Rectal smooth muscle tissue (tissue), 1 donor: ENCODE measurements at regions not wholly inside any gene's neighbourhood (a gene's known extent, or its start where the extent isn't known, plus 50 kb on each side); places are given as distances from the start of the nearest gene placed in this dataset.

ENCODE experiments used
- H3K27ac ChIP-seq: one replicate; pipeline ENCODE4 v1.7.0; 2013; ENCODE audit warnings: low read depth, low read length, inconsistent platforms
- H3K27me3 ChIP-seq: one replicate; pipeline ENCODE4 v1.7.0; 2013; ENCODE audit warnings: low read length; ENCODE audit not compliant: control insufficient read depth, insufficient read depth
- H3K36me3 ChIP-seq: one replicate; pipeline ENCODE4 v1.7.0; 2013; ENCODE audit warnings: low read length; ENCODE audit not compliant: control insufficient read depth, insufficient read depth
- H3K4me1 ChIP-seq: one replicate; pipeline ENCODE4 v1.7.0; 2013; ENCODE audit warnings: low read length; ENCODE audit not compliant: control insufficient read depth, insufficient read depth
- H3K4me3 ChIP-seq: one replicate; pipeline ENCODE4 v1.7.0; 2013; ENCODE audit warnings: low read length
- H3K9ac ChIP-seq: one replicate; pipeline ENCODE4 v1.7.0; 2013; ENCODE audit warnings: low read length

DNA sequence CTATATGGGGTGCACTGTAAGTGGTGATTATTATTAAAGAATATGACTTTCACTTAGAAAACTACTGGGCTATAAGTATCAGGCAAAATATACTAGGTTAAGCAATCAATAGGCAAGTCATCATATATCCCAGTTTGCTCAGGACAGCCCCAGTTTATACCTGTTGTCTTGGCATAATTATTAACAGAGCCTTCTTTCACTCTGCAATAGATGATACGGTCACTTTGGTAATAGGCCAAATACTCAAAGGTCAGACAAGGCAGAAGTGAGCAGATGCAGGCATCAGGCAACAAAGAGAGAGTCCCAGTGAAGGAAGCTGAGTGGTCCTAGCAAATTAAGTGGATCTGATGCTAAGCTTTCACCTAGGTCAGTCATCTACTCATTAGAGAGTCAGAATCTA is 599.9 kb downstream of the LMO4 start:
- Histone ChIP-seq H3K4me1 (no peaks in the 10 kb centered on the region), H3K9ac (no peak overlapping the region), H3K4me3 (no peak overlapping the region), H3K27ac (no peak overlapping the region), H3K27me3 (no peaks in the 10 kb centered on the region), H3K36me3 (no peaks in the 10 kb centered on the region)

DNA sequence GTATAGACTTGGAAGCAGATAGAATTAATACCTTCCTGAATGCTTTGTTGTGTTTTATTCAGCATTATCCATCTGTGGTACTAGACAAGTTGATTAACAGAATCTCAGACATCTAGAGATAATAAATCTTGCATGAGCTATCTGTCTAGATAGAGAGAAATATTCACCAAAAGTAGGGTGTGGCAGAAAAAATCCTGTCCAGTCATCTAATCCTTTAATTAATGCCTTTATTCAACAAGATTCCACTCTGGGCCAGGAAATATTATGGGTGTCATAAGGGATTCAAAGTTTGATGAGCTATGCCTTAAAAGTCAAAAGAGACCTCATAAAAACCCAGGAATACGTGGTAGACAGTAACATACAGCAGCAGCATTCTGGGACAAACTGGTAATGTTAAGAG is 601.2 kb downstream of the LMO4 start:
- H3K4me3 ChIP-seq: no peak overlapping the region
- no peaks in the 10 kb centered on the region for H3K27me3 ChIP-seq
- no peak overlapping the region for H3K27ac ChIP-seq
- H3K4me1 ChIP-seq: no peaks in the 10 kb centered on the region
- H3K36me3 ChIP-seq: no peaks in the 10 kb centered on the region
- H3K9ac ChIP-seq: no peak overlapping the region

DNA sequence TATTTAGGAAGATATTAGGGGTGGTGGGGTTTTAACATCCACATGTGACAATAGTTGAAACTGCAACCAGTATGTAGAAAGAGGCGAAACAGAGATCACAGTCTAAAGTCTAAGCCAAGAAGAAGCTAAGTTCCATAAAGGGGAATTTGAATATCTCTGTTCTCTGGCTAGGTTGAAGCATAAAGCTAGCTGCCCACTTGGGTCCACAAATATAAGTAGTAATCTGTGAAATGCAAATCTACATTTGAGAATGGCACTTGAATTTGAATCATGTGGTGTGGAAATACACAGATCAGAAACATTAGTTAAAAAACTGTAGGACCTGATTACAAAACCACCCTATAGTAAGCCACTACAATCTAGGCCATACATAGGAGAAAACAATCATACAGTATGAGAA is 602.1 kb downstream of the LMO4 start:
- H3K4me1 ChIP-seq: no peaks in the 10 kb centered on the region
- H3K27me3 ChIP-seq: no peaks in the 10 kb centered on the region
- H3K27ac ChIP-seq: no peak overlapping the region
- no peak overlapping the region for H3K9ac ChIP-seq
- H3K4me3 ChIP-seq: no peak overlapping the region
- no peaks in the 10 kb centered on the region for H3K36me3 ChIP-seq

DNA sequence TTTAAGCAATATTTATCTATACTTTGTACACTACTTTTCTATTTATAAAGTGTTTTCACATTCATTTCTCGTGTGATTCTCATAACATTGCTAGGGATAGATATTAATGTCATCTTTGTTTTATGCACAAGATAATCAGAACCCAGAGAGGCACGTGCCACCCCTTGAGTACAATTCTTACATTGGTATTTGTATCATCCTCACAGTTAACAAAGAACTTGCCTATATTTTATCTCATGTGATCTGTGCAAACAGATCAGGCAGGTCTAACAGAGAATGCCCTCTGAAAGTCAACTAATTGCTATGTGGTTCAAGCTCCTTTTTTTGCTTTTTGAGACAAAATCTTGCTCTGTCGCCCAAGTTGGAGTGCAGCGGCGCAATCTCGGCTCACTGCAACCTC is 604.5 kb downstream of the LMO4 start:
- no peak overlapping the region for H3K27ac ChIP-seq
- H3K27me3 ChIP-seq: no peaks in the 10 kb centered on the region
- no peaks in the 10 kb centered on the region for H3K4me1 ChIP-seq
- no peaks in the 10 kb centered on the region for H3K36me3 ChIP-seq
- no peak overlapping the region for H3K9ac ChIP-seq
- no peak overlapping the region for H3K4me3 ChIP-seq

- no peaks in the 10 kb centered on the region for H3K36me3 ChIP-seq
These were observed 606.5 kb downstream of the LMO4 start for GRCh38 chr1:87935130-87935529.

GRCh38 chr1:87937831-87938395 is 609.2 kb downstream of the LMO4 start:
- Histone ChIP-seq H3K27me3 (no peaks in the 10 kb centered on the region), H3K4me3 (no peak overlapping the region), H3K9ac (no peak overlapping the region), H3K36me3 (no peaks in the 10 kb centered on the region), H3K27ac (no peak overlapping the region), H3K4me1 (peaks cover 2% of the 10 kb centered on the region)

More at GRCh38 chr1:87935130-87935529, 606.5 kb downstream of the LMO4 start:
- Histone ChIP-seq H3K9ac (no peak overlapping the region), H3K4me1 (no peaks in the 10 kb centered on the region), H3K27me3 (no peaks in the 10 kb centered on the region), H3K27ac (no peak overlapping the region), H3K4me3 (no peak overlapping the region)

DNA sequence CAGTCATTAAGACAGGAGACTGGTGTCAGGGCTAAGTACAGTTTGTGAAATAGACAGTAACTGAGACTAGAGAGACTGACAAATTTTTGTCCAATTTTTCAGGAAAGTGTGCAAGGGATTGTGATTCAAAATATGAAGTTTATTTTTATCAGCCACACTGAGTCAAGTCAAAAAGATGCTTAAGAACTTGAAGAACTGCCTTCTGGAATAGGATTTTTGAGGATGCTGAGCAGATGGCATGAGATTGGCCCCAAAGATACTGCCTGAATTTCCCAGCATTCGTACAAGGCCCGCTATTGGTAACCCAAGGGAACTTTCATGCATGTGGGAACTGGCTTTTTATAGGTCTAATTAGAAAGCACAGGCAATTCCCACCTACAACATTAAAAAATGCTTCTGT is 610.0 kb downstream of the LMO4 start:
- Histone ChIP-seq H3K36me3 (no peaks in the 10 kb centered on the region), H3K4me3 (no peak overlapping the region), H3K4me1 (peaks cover 2% of the 10 kb centered on the region), H3K9ac (no peak overlapping the region), H3K27me3 (no peaks in the 10 kb centered on the region), H3K27ac (no peak overlapping the region)

GRCh38 chr1:87939444-87939843 is 610.8 kb downstream of the LMO4 start:
- Histone ChIP-seq H3K4me1 (peaks cover 2% of the 10 kb centered on the region), H3K27me3 (no peaks in the 10 kb centered on the region), H3K36me3 (no peaks in the 10 kb centered on the region), H3K27ac (no peak overlapping the region), H3K4me3 (no peak overlapping the region), H3K9ac (no peak overlapping the region)

DNA sequence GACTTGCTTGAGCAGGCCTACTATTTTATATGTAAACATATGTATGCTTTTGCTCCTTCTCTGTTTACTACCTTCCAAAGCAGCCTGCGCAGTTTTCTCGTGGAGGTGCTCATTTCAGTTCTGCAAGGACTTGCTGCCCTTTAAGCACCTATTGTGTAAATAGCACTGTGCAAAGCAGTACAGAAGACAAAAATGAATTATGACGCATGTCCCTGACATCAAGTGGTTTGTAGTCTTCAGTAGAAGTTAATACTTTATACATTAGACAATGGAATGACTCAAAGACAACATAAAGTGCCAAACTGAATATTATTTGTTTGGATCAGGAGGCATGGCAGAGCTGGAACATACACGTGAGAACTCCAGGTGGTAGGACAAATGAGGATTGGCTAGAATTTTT is 611.7 kb downstream of the LMO4 start:
- Histone ChIP-seq H3K27me3 (no peaks in the 10 kb centered on the region), H3K36me3 (no peaks in the 10 kb centered on the region), H3K9ac (no peak overlapping the region), H3K27ac (no peak overlapping the region), H3K4me3 (no peak overlapping the region), H3K4me1 (peaks cover 2% of the 10 kb centered on the region)

GRCh38 chr1:87941337-87941946 is 612.8 kb downstream of the LMO4 start:
- Histone ChIP-seq H3K9ac (no peak overlapping the region), H3K36me3 (no peaks in the 10 kb centered on the region), H3K4me1 (peaks cover 2% of the 10 kb centered on the region), H3K27me3 (no peaks in the 10 kb centered on the region), H3K4me3 (no peak overlapping the region), H3K27ac (no peak overlapping the region)

DNA sequence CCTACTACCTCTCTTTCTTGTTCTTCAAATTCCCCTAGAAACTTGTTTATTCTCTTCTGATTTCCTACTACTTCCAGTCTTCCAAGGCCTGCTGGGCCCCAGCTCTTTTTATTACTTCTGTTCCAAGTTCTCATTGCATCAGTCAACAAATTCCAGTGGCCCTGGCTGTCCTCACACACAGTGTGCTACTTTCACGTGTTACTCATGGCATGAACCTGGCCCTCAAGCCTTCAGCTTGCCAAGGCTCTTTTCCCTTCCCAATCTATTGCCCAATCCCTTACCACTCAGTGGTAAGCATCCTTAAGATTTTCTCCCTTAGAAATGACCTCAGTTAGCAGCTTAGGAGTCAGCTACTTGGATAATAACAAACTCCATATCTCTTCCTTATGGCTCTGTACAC is 613.5 kb downstream of the LMO4 start:
- Histone ChIP-seq H3K27ac (no peak overlapping the region), H3K4me1 (peaks cover 2% of the 10 kb centered on the region), H3K4me3 (no peak overlapping the region), H3K36me3 (no peaks in the 10 kb centered on the region), H3K27me3 (no peaks in the 10 kb centered on the region), H3K9ac (no peak overlapping the region)

DNA sequence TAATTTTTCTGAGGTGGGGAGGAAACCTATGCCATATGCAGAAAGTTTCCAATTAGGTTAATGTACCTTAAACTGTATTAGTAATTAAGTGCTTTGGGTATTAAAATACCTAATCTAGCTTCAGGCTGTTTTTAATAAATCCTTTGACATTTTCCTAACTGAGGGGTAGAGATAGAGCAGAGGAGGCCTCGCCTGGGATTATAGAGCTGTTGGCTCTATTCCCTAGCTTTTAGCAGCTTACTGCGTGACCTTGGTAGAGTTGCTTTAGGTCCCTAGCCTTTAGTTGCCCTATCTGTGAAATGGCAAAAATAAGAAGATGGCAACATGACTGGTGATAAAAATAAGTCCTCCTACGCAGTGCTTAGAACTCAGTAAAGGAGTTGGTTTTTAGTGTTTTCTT is 621.0 kb downstream of the LMO4 start:
- Histone ChIP-seq H3K9ac (no peak overlapping the region), H3K27ac (no peak overlapping the region), H3K27me3 (no peaks in the 10 kb centered on the region), H3K4me3 (no peak overlapping the region), H3K36me3 (no peaks in the 10 kb centered on the region), H3K4me1 (no peaks in the 10 kb centered on the region)

DNA sequence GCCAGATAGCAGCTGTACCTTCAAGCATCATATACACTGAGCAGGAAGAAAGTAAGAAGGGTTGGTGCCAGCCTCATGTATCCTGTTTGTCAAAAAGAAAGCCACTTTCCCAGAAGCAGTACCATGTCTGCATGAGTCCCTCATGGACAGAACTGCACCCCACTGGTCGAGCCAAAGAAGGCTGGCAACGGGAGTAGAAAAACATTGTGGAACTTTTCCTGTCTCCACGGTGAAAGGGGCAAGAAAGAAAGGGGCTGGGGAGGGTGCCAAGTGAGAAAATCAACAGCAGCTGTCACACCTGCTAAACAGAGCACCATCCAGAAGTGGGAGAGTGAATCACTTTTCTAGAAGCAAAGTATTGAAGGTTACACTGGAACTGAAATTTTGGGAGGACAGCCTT is 621.7 kb downstream of the LMO4 start:
- H3K9ac ChIP-seq: no peak overlapping the region
- H3K36me3 ChIP-seq: no peaks in the 10 kb centered on the region
- no peak overlapping the region for H3K4me3 ChIP-seq
- H3K27ac ChIP-seq: no peak overlapping the region
- H3K4me1 ChIP-seq: no peaks in the 10 kb centered on the region
- H3K27me3 ChIP-seq: no peaks in the 10 kb centered on the region
